Fibroblast of lung (primary cell): ENCODE measurements at regions not wholly inside any gene's neighbourhood (a gene's known extent, or its start where the extent isn't known, plus 50 kb on each side); places are given as distances from the start of the nearest gene placed in this dataset.

Experiments
- DNase-seq, 2 donors: peaks; one replicate each; pipeline versions ENCODE4 v3.0.0 to v3.0.0-alpha.2; 2010; ENCODE audit warnings: low read depth in 2 of 2
- H2AFZ ChIP-seq: 2 replicates; pipeline ENCODE4 v1.5.1; 2012; ENCODE audit warnings: low read length, control low read depth, inconsistent platforms
- H3K27ac ChIP-seq: 2 replicates; pipeline ENCODE4 v1.5.1; 2011; ENCODE audit warnings: low read length, control low read depth; ENCODE audit not compliant: insufficient read depth
- H3K27me3 ChIP-seq: 2 replicates; pipeline ENCODE4 v1.5.1; 2011; ENCODE audit warnings: mild to moderate bottlenecking, low read length; ENCODE audit not compliant: control insufficient read depth, insufficient read depth
- H3K36me3 ChIP-seq: 2 replicates; pipeline ENCODE4 v1.5.1; 2011; ENCODE audit warnings: low read length; ENCODE audit not compliant: control insufficient read depth, insufficient read depth
- H3K4me1 ChIP-seq: 2 replicates; pipeline ENCODE4 v1.5.1; 2011; ENCODE audit warnings: low read length; ENCODE audit not compliant: control insufficient read depth, insufficient read depth; ENCODE audit errors: extremely low read depth
- H3K4me2 ChIP-seq: 2 replicates; pipeline ENCODE4 v1.5.1; 2011; ENCODE audit warnings: low read length, control low read depth; ENCODE audit not compliant: insufficient read depth; ENCODE audit errors: extremely low read depth
- H3K4me3 ChIP-seq, 4 experiments: fragments of 200-600 bp in 1 of 4; sonication (generic) in 1 of 4; replicated peaks in 1 of 4; 2 replicates each; pipeline ENCODE4 v1.5.1; 2011 to 2016; ENCODE audit warnings: low read length in 4 of 4, low read depth in 3 of 4, mild to moderate bottlenecking in 3 of 4, control low read depth in 2 of 4, inconsistent platforms in 1 of 4, mixed read lengths in 1 of 4; ENCODE audit not compliant: insufficient read depth in 1 of 4; ENCODE audit errors: control extremely low read depth in 1 of 4
- H3K79me2 ChIP-seq: 2 replicates; pipeline ENCODE4 v1.5.1; 2012; ENCODE audit warnings: mild to moderate bottlenecking, low read length, inconsistent platforms; ENCODE audit not compliant: control insufficient read depth, insufficient read depth
- H3K9ac ChIP-seq: 2 replicates; pipeline ENCODE4 v1.5.1; 2011; ENCODE audit warnings: mild to moderate bottlenecking, low read length, control low read depth; ENCODE audit not compliant: insufficient read depth
- H3K9me3 ChIP-seq: 2 replicates; pipeline ENCODE4 v1.5.1; 2012; ENCODE audit warnings: low read depth, low read length; ENCODE audit not compliant: control insufficient read depth, insufficient read depth
- H4K20me1 ChIP-seq: 2 replicates; pipeline ENCODE4 v1.5.1; 2011; ENCODE audit warnings: low read length; ENCODE audit not compliant: control insufficient read depth, insufficient read depth; ENCODE audit errors: extremely low read depth
- EZH2 ChIP-seq: IDR thresholded peaks from 2 replicates; pipeline ENCODE4 v1.5.1; 2012; ENCODE audit warnings: low read length, control low read depth, mild to moderate bottlenecking; ENCODE audit errors: missing control alignments
- TF ChIP-seq, protein P1 (sequence below), 2 donors: IDR thresholded peaks in 1 of 2; conservative IDR thresholded peaks in 1 of 2; 1 replicate in 1 of 2; 2 replicates in 1 of 2; pipeline ENCODE4 v1.5.1; 2011 to 2012; ENCODE audit warnings: low read length in 2 of 2, control low read depth in 1 of 2, inconsistent platforms in 1 of 2, low read depth in 1 of 2, mild to moderate bottlenecking in 1 of 2

DNA sequence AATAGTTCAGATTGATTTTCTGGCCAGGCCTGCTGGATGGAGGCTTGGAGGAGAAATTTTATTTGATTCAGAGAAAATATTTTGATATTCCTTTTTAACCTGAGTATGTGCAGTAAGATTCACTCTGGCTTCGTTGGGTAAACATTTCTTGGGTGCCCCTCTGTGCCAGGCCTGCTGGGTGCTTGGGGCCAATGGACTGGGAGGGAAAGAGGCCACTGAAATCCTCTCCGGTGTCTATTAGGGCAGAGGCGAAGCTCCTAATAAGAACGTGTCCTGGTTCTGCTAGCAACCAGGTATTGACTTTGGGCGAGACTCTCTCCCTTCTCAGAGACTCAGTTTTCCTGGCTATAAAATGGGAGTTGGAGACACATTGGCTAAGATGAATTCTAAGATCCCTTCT, 122.5 kb downstream of the CYLD start:
- Histone ChIP-seq H3K79me2 (no peaks in the 10 kb centered on the region), H3K4me3 (no peak overlapping the region), H3K9me3 (no peaks in the 10 kb centered on the region), H3K4me2 (no peak overlapping the region), H3K27me3 (no peaks in the 10 kb centered on the region), H3K4me1 (no peaks in the 10 kb centered on the region), H3K27ac (no peak overlapping the region), H3K36me3 (no peaks in the 10 kb centered on the region), H4K20me1 (no peaks in the 10 kb centered on the region), H3K9ac (no peak overlapping the region), H2AFZ (no peak overlapping the region)
- TF ChIP-seq, protein P1, sequence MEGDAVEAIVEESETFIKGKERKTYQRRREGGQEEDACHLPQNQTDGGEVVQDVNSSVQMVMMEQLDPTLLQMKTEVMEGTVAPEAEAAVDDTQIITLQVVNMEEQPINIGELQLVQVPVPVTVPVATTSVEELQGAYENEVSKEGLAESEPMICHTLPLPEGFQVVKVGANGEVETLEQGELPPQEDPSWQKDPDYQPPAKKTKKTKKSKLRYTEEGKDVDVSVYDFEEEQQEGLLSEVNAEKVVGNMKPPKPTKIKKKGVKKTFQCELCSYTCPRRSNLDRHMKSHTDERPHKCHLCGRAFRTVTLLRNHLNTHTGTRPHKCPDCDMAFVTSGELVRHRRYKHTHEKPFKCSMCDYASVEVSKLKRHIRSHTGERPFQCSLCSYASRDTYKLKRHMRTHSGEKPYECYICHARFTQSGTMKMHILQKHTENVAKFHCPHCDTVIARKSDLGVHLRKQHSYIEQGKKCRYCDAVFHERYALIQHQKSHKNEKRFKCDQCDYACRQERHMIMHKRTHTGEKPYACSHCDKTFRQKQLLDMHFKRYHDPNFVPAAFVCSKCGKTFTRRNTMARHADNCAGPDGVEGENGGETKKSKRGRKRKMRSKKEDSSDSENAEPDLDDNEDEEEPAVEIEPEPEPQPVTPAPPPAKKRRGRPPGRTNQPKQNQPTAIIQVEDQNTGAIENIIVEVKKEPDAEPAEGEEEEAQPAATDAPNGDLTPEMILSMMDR (conservative IDR thresholded peaks at IDR 0.05 in 1 of 2, IDR thresholded peaks at IDR 0.05 in 1 of 2; ENCODE audit: low read depth in 1 of 2, low read length in 2 of 2), result no peak
- TF ChIP-seq EZH2, result no peak
- DNase-seq, result no peak

DNA sequence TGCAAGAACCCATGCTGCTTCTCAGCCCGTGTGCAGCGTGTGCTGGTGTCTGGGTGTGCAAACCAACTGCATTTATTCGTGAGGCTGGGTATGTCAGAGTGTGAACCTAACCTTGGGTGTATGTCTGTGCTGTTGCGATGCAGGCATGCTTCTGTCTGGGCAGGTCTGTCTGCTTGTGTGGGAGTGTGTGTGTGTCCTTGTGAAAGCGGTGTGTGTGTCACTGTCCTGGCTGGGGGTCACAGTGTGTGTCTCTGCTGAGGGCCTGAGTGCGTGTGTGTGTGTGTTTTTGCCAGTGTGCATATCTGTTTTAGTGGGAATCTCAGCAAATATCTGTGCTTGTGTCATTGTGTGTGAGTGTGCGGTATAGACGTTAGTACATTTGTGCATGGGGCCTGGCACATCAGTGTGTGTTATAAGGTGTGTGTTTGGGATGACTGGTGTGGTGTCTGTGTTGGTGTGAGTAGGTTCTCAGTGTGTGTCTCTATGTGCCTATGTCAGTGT, 121.8 kb downstream of the CYLD start:
- no peak for TF ChIP-seq EZH2
- TF ChIP-seq, protein P1 (conservative IDR thresholded peaks at IDR 0.05 in 1 of 2, IDR thresholded peaks at IDR 0.05 in 1 of 2; ENCODE audit: low read depth in 1 of 2, low read length in 2 of 2), result no peak
- H3K4me1 ChIP-seq, result no peaks in the 10 kb centered on the region
- no peak for DNase-seq

DNA sequence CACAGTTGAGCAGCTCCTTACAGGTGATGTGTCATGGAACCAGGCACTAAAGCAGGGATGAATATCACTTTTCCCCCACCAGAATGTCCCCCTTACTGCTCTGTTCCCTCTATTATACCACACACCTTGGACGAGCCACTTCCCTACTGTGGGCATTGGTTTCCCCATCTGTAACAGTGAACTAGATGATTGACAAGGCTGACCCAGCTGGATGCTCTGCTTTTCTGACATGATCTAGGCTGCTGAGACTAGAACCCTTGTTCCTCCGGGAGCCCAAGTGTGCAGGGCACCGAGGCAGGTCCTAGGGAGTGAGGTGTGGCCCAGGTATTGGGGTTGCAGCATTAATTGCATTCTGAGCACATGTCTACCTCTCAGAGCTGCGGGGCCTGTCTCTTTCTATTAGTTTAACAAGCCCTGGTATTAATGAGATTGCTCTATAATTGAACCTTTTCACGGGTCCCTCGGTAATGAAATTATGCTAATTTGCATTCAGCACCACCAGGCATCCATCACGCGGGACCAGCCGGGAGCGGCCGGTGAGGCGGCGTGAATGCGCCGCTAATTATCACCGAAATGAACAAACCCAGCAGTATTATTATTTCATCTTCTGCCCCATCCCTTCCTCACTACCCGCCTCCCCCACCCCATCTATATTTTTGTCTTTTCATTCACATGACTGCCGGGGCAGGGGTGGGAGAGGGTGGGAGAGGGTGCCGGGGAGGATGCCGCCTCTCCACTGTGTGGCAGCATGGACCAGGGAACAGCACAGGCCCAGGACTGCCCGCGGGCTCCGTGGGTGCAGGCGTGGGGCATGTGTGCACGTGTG, 121.1 kb downstream of the CYLD start:
- Histone ChIP-seq H3K27me3 (no peaks in the 10 kb centered on the region), H3K36me3 (no peaks in the 10 kb centered on the region), H3K27ac (no peak overlapping the region), H3K9me3 (no peaks in the 10 kb centered on the region), H4K20me1 (no peaks in the 10 kb centered on the region), H3K79me2 (no peaks in the 10 kb centered on the region), H3K4me2 (no peak overlapping the region), H2AFZ (no peak overlapping the region), H3K9ac (no peak overlapping the region), H3K4me1 (no peaks in the 10 kb centered on the region), H3K4me3 (no peak overlapping the region)
- DNase-seq, result no peak
- TF ChIP-seq, protein P1 (conservative IDR thresholded peaks at IDR 0.05 in 1 of 2, IDR thresholded peaks at IDR 0.05 in 1 of 2; ENCODE audit: low read depth in 1 of 2, low read length in 2 of 2), result no peak
- no peak for TF ChIP-seq EZH2

More for the DNA sequence above, 121.8 kb downstream of the CYLD start:
- Histone ChIP-seq H3K27ac (no peak overlapping the region), H3K9me3 (no peaks in the 10 kb centered on the region), H3K4me3 (no peak overlapping the region), H4K20me1 (no peaks in the 10 kb centered on the region), H3K79me2 (no peaks in the 10 kb centered on the region), H3K27me3 (no peaks in the 10 kb centered on the region), H3K36me3 (no peaks in the 10 kb centered on the region), H3K4me2 (no peak overlapping the region), H2AFZ (no peak overlapping the region), H3K9ac (no peak overlapping the region)
